WTC11 (cell line): ENCODE measurements at regions not wholly inside any gene's neighbourhood (a gene's known extent, or its start where the extent isn't known, plus 50 kb on each side); places are given as distances from the start of the nearest gene placed in this dataset.

ENCODE experiments used
- ATAC-seq: fragments of 200-7000 bp; cut with Tn5 transposase; 2 replicates; pipeline ENCODE4 v1.10.0; 2021; ENCODE audit warnings: mild to moderate bottlenecking, moderate library complexity
- CTCF ChIA-PET: fragments of 300-600 bp; sonication (Branson Sonifier 250); formaldehyde crosslinking; loops from one replicate; lab custom pipeline; 2021; ENCODE audit warnings: antibody characterized with exemption; lab: Charles Lee
- POLR2A ChIA-PET: fragments of 350-600 bp; sonication (Branson Sonifier 250); formaldehyde crosslinking; loops from one replicate; lab custom pipeline; 2021; ENCODE audit warnings: antibody characterized with exemption; lab: Charles Lee
- DNase-seq: peaks from one replicate; pipeline ENCODE4 v3.0.0; 2021; ENCODE audit warnings: low spot score
- H3K27ac Mint-ChIP-seq: 2 replicates; pipeline ENCODE4 v1.8.0; 2021; ENCODE audit warnings: mixed read lengths
- H3K27me3 Mint-ChIP-seq: 2 replicates; pipeline ENCODE4 v1.8.0; 2021; ENCODE audit warnings: low read depth, mild to moderate bottlenecking, moderate library complexity, mixed read lengths
- H3K36me3 Mint-ChIP-seq: 2 replicates; pipeline ENCODE4 v1.8.0; 2021; ENCODE audit warnings: mixed read lengths
- H3K4me1 Mint-ChIP-seq: 2 replicates; pipeline ENCODE4 v1.8.0; 2022; ENCODE audit warnings: mixed read lengths
- H3K4me3 Mint-ChIP-seq: 2 replicates; pipeline ENCODE4 v1.8.0; 2021; ENCODE audit warnings: mild to moderate bottlenecking, moderate library complexity, mixed read lengths
- H3K9me3 Mint-ChIP-seq: 2 replicates; pipeline ENCODE4 v1.8.0; 2021; ENCODE audit warnings: mixed read lengths
- AR ChIP-seq: fragments of 250-450 bp; sonication (Bioruptor Pico); IDR thresholded peaks from 2 replicates; pipeline ENCODE4 v1.9.0; 2021; ENCODE audit warnings: mild to moderate bottlenecking
- CBFB ChIP-seq: sonication (generic); formaldehyde crosslinking; IDR thresholded peaks from 2 replicates; pipeline ENCODE4 v1.8.1; 2022; ENCODE audit warnings: mild to moderate bottlenecking, low read depth, missing genetic modification reagents
- E2F1 ChIP-seq: sonication (generic); formaldehyde crosslinking; IDR thresholded peaks from 2 replicates; pipeline ENCODE4 v1.8.0; 2022; ENCODE audit warnings: mild to moderate bottlenecking, missing genetic modification reagents
- EMX1 ChIP-seq: fragments of 250-450 bp; sonication (Bioruptor Pico); IDR thresholded peaks from 2 replicates; pipeline ENCODE4 v1.8.0; 2021; ENCODE audit warnings: mild to moderate bottlenecking
- FOXJ3 ChIP-seq: sonication (generic); formaldehyde crosslinking; IDR thresholded peaks from 2 replicates; pipeline ENCODE4 v1.9.0; 2021; ENCODE audit warnings: missing genetic modification reagents, mild to moderate bottlenecking, borderline replicate concordance
- GTF2I ChIP-seq: fragments of 250-450 bp; sonication (Bioruptor Pico); conservative IDR thresholded peaks from 2 replicates; pipeline ENCODE4 v1.4.0; 2021; ENCODE audit warnings: mild to moderate bottlenecking
- IRF1 ChIP-seq: sonication (generic); formaldehyde crosslinking; IDR thresholded peaks from 2 replicates; pipeline ENCODE4 v1.8.0; 2023; ENCODE audit warnings: missing genetic modification reagents
- NR1H2 ChIP-seq: sonication (generic); formaldehyde crosslinking; IDR thresholded peaks from 2 replicates; pipeline ENCODE4 v1.9.0; 2021; ENCODE audit warnings: mild to moderate bottlenecking, moderate library complexity, missing genetic modification reagents
- RELA ChIP-seq: sonication (generic); formaldehyde crosslinking; IDR thresholded peaks from 2 replicates; pipeline ENCODE4 v1.8.1; 2022; ENCODE audit warnings: missing genetic modification reagents, mild to moderate bottlenecking, borderline replicate concordance
- ZNF396 ChIP-seq: fragments of 250-450 bp; sonication (Bioruptor Pico); IDR thresholded peaks from 2 replicates; pipeline ENCODE4 v1.8.0; 2021; ENCODE audit warnings: mild to moderate bottlenecking, moderate library complexity, borderline replicate concordance
- ZNF425 ChIP-seq: fragments of 250-450 bp; sonication (Bioruptor Pico); conservative IDR thresholded peaks from 2 replicates; pipeline ENCODE4 v1.9.0; 2021; ENCODE audit warnings: mild to moderate bottlenecking
- TF ChIP-seq, protein P1 (sequence below): sonication (generic); formaldehyde crosslinking; IDR thresholded peaks from 2 replicates; pipeline ENCODE4 v1.8.1; 2022; ENCODE audit warnings: low read depth, mild to moderate bottlenecking, moderate library complexity, missing genetic modification reagents, borderline replicate concordance
- TF ChIP-seq, protein P2 (sequence below): fragments of 250-450 bp; sonication (Bioruptor Pico); IDR thresholded peaks from 2 replicates; pipeline ENCODE4 v1.9.0; 2021; ENCODE audit warnings: mild to moderate bottlenecking, borderline replicate concordance
- TF ChIP-seq, protein P3 (sequence below): sonication (generic); formaldehyde crosslinking; IDR thresholded peaks from 2 replicates; pipeline ENCODE4 v1.8.1; 2023; ENCODE audit warnings: mild to moderate bottlenecking, moderate library complexity, missing genetic modification reagents

DNA sequence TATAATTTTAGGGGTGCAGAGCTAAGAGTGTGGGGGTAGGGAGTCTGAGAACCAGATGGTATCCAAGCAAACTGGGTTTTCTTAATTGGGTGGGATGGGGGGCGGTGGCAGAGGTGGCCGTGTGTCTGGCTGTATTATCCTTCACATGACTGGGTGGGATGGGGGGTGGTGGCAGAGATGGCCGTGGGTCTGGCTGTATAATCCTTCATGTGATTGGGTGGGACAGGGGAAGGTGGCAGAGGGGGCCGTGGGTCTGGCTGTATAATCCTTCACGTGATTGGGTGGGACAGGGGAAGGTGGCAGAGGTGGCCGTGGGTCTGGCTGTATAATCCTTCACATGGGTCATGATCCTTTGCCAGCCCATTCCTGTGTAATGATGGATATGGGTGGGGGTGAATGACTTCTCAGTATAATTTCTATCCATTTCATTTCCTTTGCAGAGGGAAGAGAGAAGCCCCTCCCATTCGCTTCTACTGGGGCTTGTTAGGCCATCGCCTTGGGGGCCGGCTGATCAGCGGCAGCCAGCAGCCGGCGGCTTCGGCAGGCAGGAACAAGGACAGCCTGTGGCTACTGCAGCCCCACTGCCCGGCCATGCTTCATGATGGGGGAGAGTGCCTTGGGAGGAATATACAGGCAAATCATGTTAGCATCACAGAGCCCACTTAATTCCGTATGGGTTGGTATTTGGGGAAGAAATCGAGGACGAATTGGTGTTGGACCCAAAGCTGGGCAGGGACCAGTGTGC lies 179.6 kb upstream of the MKI67 start:
- Mint-ChIP-seq H3K9me3 (peaks cover 38% of the 10 kb centered on the region), H3K4me3 (no peak overlapping the region), H3K27me3 (no peaks in the 10 kb centered on the region; the same call in 1 of the 2 replicates), H3K36me3 (peaks cover 19% of the 10 kb centered on the region), H3K4me1 (peaks cover under 1% of the 10 kb centered on the region; the same call in 1 of the 2 replicates), H3K27ac (no peak overlapping the region)
- ATAC-seq: no peak
- CTCF ChIA-PET: no interaction called here
- POLR2A ChIA-PET: no interaction called here
- no peak for DNase-seq
- no peak for TF ChIP-seq EMX1 (CRISPR knock-in tag)
- TF ChIP-seq, all 79 proteins: peak for 0

GRCh38 chr10:128306535-128306934 lies 180.3 kb upstream of the MKI67 start:
- Mint-ChIP-seq H3K27ac (no peak overlapping the region), H3K9me3 (peaks cover 31% of the 10 kb centered on the region), H3K36me3 (peaks cover 12% of the 10 kb centered on the region), H3K4me1 (peaks cover 8% of the 10 kb centered on the region), H3K27me3 (no peaks in the 10 kb centered on the region), H3K4me3 (no peak overlapping the region)
- no peak for TF ChIP-seq ZNF425 (CRISPR knock-in tag)
- no peak for TF ChIP-seq AR
- TF ChIP-seq, protein P1, sequence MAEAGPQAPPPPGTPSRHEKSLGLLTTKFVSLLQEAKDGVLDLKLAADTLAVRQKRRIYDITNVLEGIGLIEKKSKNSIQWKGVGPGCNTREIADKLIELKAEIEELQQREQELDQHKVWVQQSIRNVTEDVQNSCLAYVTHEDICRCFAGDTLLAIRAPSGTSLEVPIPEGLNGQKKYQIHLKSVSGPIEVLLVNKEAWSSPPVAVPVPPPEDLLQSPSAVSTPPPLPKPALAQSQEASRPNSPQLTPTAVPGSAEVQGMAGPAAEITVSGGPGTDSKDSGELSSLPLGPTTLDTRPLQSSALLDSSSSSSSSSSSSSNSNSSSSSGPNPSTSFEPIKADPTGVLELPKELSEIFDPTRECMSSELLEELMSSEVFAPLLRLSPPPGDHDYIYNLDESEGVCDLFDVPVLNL: no peak
- TF ChIP-seq NR1H2: no peak
- no peak for TF ChIP-seq RELA (CRISPR knock-in tag)
- TF ChIP-seq FOXJ3: no peak
- TF ChIP-seq, protein P2, sequence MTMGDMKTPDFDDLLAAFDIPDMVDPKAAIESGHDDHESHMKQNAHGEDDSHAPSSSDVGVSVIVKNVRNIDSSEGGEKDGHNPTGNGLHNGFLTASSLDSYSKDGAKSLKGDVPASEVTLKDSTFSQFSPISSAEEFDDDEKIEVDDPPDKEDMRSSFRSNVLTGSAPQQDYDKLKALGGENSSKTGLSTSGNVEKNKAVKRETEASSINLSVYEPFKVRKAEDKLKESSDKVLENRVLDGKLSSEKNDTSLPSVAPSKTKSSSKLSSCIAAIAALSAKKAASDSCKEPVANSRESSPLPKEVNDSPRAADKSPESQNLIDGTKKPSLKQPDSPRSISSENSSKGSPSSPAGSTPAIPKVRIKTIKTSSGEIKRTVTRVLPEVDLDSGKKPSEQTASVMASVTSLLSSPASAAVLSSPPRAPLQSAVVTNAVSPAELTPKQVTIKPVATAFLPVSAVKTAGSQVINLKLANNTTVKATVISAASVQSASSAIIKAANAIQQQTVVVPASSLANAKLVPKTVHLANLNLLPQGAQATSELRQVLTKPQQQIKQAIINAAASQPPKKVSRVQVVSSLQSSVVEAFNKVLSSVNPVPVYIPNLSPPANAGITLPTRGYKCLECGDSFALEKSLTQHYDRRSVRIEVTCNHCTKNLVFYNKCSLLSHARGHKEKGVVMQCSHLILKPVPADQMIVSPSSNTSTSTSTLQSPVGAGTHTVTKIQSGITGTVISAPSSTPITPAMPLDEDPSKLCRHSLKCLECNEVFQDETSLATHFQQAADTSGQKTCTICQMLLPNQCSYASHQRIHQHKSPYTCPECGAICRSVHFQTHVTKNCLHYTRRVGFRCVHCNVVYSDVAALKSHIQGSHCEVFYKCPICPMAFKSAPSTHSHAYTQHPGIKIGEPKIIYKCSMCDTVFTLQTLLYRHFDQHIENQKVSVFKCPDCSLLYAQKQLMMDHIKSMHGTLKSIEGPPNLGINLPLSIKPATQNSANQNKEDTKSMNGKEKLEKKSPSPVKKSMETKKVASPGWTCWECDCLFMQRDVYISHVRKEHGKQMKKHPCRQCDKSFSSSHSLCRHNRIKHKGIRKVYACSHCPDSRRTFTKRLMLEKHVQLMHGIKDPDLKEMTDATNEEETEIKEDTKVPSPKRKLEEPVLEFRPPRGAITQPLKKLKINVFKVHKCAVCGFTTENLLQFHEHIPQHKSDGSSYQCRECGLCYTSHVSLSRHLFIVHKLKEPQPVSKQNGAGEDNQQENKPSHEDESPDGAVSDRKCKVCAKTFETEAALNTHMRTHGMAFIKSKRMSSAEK (CRISPR knock-in tag): no peak
- TF ChIP-seq, protein P3, sequence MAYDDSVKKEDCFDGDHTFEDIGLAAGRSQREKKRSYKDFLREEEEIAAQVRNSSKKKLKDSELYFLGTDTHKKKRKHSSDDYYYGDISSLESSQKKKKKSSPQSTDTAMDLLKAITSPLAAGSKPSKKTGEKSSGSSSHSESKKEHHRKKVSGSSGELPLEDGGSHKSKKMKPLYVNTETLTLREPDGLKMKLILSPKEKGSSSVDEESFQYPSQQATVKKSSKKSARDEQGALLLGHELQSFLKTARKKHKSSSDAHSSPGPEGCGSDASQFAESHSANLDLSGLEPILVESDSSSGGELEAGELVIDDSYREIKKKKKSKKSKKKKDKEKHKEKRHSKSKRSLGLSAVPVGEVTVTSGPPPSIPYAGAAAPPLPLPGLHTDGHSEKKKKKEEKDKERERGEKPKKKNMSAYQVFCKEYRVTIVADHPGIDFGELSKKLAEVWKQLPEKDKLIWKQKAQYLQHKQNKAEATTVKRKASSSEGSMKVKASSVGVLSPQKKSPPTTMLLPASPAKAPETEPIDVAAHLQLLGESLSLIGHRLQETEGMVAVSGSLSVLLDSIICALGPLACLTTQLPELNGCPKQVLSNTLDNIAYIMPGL (CRISPR knock-in tag): no peak
- no peak for TF ChIP-seq IRF1
- TF ChIP-seq E2F1: no peak
- TF ChIP-seq CBFB (CRISPR knock-in tag): no peak
- TF ChIP-seq ZNF396 (CRISPR knock-in tag): no peak
- TF ChIP-seq GTF2I (CRISPR knock-in tag): no peak
- ATAC-seq (no peak), DNase-seq (no peak)
- POLR2A ChIA-PET: no interaction called here
- CTCF ChIA-PET: no interaction called here
